HG03103 (cell line): ENCODE measurements at regions not wholly inside any gene's neighbourhood (a gene's known extent, or its start where the extent isn't known, plus 50 kb on each side); places are given as distances from the start of the nearest gene placed in this dataset.

Source experiments
- ATAC-seq: cut with Tn5 transposase; IDR thresholded peaks from one replicate; pipeline ENCODE4 v1.9.1; 2021; ENCODE audit warnings: low read depth; ENCODE audit not compliant: unreplicated experiment

- ATAC-seq = no peak
These were observed 1307.9 kb downstream of the UQCRFS1 start for GRCh38 chr19:27905074-27905473.

DNA sequence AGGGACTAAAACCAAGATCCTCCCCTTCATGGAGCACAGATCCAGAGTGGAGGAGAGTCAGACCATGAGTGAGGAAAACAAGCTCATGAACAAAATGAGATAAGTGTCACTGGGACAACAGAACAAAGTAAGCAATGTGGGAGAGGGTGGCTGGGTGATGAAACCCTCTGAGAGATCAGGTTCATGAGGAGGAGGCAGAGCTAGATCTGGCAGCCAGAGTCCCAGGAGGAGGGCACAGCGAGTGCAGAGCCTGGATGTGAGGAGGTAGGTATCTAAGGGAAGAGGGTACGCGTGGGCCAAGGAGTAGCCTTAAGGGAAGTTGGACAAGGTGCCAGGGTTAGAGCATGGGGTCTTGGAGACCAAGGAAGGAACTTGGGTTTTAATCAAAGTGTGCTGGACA lies 1311.9 kb downstream of the UQCRFS1 start:
- ATAC-seq = no peak

DNA sequence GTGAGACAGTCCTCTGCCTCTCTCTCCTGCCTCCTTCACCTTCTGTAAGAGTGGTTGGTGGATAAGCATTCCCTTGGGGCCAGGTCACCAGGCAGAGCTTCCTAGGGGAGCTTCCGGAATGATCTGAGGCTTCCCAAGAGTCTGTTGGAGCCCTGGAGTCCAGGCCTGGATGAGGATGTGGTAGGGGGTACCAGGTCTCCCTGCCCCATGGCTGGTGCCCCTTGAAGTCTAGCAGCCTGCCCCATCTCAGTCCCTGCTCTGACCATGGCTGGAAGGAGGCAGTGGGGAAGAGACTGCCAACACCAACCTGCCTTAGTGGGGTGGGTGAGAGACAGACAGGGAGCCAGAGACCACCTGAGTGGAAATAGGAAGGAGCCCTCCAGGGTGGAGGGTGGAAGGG lies 1316.9 kb downstream of the UQCRFS1 start:
- ATAC-seq = no peak

DNA sequence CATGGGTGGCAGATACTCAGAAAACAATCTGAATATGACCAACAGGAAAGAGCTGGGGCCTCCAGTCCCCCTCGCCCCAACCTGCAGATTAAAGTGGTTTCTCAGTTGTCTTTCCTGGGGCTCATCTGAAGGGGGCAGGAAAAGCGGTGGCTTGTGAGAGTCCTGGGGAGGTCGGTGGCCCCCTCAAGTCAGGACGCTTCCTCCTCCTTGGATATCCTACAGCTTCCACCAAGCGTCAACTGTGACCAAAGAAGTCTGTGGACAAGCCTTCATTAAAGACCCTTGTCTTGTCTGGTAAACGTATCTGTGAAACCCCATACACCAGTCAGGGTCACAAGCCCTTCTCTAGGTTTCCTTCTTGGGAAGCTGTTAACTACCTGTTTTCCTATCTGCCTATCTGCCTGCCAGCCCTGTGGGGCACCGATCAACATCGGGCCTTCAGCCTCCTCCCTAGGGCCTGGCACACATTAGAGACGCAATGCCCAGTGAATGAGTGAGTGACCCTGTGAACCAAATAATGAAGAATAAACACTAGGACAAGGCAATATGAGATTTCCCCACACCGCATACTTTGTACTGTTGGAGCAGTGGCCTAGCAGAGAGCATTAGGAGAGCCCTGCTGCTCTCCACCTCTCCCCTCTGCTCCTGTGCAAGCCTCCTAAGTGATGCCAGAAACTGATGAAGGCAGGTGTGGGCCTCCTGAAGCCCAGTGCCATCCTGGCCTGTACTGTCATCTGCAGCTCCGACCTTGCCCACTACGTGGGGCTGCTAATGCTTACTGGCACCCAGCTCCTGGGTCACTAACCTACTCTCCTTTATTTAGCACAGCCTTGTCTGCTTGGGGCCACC lies 1317.8 kb downstream of the UQCRFS1 start:
- ATAC-seq = no peak

DNA sequence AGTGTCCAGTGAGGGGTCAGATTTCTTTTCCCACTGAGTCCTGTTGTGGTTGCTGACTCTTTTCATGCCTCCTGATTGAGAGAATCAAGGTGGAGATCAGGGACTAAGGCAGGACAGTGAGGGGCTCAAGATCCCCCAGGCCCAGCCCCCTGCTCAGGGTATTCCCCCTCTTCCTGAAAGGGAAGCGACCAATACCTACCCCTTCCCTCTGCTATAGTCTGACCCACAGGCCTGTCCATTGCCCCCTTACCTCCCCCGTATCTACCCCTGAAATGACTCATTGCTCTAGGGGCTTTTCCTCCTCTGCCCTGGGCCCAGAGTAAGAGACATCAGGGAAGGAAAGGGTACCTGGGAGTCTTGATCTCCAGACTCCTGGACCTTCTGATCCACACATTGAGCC lies 1320.5 kb downstream of the UQCRFS1 start:
- no peak for ATAC-seq

DNA sequence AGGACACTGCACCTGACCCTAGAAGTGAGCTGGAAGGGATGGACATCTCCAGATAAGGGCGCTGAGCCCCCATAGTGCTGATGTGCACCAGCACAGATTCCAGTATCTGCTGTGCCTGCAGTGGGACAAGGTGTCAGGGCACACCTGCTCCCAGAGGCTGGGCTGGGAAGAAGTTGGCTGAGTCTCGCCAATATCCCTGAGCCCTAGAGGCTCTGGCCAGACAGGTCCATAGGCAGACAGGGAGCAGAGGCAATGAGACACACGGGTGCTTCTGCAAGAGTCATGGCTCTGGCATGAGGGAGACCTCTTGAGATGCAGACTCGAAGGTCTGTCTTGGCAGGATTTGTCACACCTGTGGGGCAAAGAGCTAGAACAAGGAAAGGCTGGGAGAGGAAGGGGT lies 1321.5 kb downstream of the UQCRFS1 start:
- no peak for ATAC-seq

- ATAC-seq = no peak
These were observed 1322.3 kb downstream of the UQCRFS1 start for GRCh38 chr19:27890696-27891095.

DNA sequence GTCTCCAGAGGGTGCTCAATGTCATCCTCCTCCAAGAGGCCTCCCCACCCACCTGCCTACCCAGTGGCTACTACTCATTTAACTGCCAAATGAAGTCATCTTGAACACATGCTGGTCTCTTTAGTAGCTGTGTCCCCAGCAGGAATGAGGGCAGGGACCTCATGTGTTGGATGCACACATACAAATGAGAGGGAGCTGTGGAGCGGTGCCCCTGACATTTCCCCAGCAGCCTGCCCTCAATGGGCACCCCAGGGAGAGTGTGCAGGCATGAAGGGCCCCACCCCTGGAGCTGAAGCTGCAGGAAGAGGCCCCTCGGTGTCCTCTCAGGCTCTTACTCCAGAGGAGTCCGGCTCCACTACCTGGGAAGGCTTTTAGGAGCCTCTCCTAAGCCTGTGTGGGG lies 1322.7 kb downstream of the UQCRFS1 start:
- no peak for ATAC-seq

- no peak for ATAC-seq
These were observed 1323.8 kb downstream of the UQCRFS1 start for GRCh38 chr19:27889156-27889555.

- no peak for ATAC-seq
These were observed 1325.0 kb downstream of the UQCRFS1 start for GRCh38 chr19:27887946-27888345.

DNA sequence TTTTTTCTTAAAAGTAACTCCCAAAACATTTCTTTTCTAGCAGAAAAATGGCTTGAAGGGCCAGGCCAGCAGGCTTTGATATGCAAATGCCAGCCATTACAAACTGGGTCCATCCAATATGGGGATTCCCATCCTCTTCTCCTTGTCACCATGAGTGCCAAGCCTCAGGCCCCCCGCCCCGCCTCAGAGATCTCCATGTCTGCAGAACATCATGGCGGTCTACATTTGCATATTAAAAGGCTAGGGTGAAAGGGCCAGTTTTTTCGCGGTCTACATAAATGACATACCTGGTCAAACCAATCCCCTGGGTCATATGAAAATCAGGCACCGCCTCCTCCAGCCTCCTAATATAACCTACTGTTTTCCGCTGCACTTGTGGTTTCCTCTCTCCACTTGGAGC lies 1327.6 kb downstream of the UQCRFS1 start:
- ATAC-seq = no peak

DNA sequence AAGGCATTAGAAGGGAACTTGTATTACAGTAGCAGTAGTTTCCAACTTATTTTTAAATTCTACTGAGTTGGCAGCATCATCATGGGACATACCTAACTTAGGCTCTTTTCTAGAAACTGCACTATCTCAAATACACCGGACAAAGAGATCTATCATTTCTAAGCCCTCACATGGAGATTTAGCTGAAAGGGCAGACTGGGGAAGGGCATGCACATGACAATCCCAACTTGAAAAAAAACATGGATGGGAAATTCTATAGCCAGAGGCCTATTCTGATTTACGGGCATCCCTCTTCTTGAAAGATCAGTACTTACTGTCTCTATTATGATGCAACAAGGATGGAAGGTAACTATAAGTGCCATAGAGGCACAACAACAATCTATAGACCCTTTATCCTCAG lies 1328.6 kb downstream of the UQCRFS1 start:
- ATAC-seq = no peak

DNA sequence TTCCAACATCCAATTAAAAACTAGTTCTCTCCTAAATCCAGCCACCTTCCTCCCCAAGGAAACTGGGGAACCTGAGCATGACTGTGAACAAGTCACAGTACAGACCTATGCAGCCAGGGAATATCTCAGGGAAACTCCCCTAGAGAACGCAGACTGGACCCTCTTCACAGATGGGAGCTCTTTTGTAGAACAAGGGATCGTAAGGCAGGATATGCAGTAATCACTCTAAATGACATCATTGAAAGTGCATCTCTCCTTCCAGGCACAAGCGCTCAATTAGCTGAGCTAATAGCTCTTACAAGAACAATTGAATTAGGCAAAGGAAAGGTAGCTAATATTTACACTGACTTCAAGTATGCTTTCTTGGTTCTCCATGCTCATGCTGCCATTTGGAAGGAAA lies 1331.7 kb downstream of the UQCRFS1 start:
- ATAC-seq = no peak

DNA sequence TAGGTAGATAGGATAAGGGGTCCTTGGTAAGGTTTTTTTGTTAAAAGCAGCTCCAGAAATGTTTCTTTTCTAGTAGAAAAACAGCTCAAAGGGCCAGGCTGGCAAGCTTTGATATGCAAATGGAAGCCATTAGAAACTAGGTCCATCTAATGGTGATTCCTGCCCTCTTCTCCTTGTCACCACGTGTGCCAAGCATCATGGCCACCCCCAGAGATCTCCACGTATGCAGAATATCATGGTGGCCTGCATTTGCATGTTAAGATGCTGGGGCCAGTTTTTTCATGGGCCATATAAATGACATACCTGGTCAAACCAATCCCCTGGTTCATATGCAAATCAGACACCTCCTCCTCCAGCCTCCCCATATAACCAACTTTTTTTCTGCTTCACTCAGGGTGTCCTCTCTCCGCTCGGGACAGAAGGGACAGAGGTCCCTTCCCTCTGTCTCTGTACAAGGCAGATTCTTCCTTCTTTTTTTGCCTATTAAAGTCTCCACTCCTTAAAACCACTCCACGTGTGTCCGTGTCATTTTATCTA lies 1335.9 kb downstream of the UQCRFS1 start:
- ATAC-seq = no peak

- no peak for ATAC-seq
These were observed 1336.5 kb downstream of the UQCRFS1 start for GRCh38 chr19:27876489-27876888.

- no peak for ATAC-seq
These were observed 1340.6 kb downstream of the UQCRFS1 start for GRCh38 chr19:27872370-27872769.

DNA sequence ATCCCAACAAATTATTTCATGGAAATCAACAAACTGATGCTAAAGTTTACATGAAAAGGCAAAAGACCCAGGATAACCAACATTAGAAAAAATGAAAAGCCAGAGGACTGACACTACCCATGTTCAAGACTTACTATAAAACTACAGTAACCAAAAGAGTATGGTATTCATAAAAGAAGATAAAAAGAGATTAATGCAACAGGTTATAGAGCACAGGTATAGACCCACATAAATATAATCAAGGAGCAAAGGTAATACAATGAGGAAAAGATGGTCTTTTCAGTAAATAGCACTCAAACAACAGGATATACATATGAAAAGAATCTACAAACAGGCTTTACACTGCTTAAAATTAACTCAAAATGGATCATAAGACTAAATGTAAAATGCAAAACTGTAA lies 1342.7 kb downstream of the UQCRFS1 start:
- no peak for ATAC-seq

DNA sequence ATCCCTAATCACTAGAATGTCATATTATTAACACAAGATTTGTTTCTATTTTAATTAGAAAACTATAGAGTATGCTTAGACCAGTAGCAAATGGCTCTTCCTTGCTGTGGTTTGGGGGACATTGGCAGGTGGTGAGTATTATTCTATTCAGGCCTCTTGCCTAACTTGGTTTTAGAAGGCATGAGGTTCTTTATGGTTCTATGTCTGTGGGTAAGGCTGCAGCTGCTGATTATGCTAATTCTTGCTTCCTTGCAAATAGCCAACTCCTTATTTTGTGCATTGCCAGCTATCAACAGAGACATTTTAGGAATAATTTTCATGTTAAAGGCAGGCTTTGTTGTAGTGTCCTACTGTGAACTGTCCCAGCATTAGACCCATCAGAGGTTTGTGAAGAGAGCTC lies 1344.9 kb downstream of the UQCRFS1 start:
- ATAC-seq = no peak

GRCh38 chr19:27865927-27866777 lies 1346.8 kb downstream of the UQCRFS1 start:
- ATAC-seq = no peak

GRCh38 chr19:27861411-27861975 lies 1351.5 kb downstream of the UQCRFS1 start:
- ATAC-seq = no peak

- no peak for ATAC-seq
These were observed 1352.5 kb downstream of the UQCRFS1 start for GRCh38 chr19:27860309-27860934.
